Heart right ventricle (tissue), 16 donors: ENCODE measurements at regions not wholly inside any gene's neighbourhood (a gene's known extent, or its start where the extent isn't known, plus 50 kb on each side); places are given as distances from the start of the nearest gene placed in this dataset.

Experiments used
- ATAC-seq, 8 donors: fragments of 200-7000 bp; cut with Tn5 transposase; one replicate each; pipeline ENCODE4 v1.9.1; 2020; ENCODE audit warnings: mild to moderate bottlenecking in 8 of 8, moderate library complexity in 8 of 8, moderate number of reproducible peaks in 1 of 8
- DNase-seq, 2 donors: peaks; one replicate each; pipeline ENCODE4 v3.0.0-alpha.2; 2020
- H3K27ac ChIP-seq, 10 donors: fragments of 200-600 bp; sonication (generic) in 2 of 10; one replicate each; pipeline versions ENCODE4 v1.5.0 to v1.8.0; 2020 to 2022; ENCODE audit warnings: mild to moderate bottlenecking in 3 of 10
- H3K27me3 ChIP-seq, 7 donors: fragments of 200-600 bp; one replicate each; pipeline ENCODE4 v1.8.0; 2021 to 2022; ENCODE audit warnings: mild to moderate bottlenecking in 2 of 7
- H3K36me3 ChIP-seq, 9 donors: fragments of 200-600 bp; sonication (generic) in 1 of 9; one replicate each; pipeline versions ENCODE4 v1.5.0 to v1.8.0; 2020 to 2022; ENCODE audit warnings: mild to moderate bottlenecking in 2 of 9
- H3K4me1 ChIP-seq, 9 donors: fragments of 200-600 bp; sonication (generic) in 1 of 9; one replicate each; pipeline versions ENCODE4 v1.5.0 to v1.8.0; 2020 to 2022; ENCODE audit warnings: mild to moderate bottlenecking in 4 of 9
- H3K4me3 ChIP-seq, 10 donors: fragments of 200-600 bp; sonication (generic) in 2 of 10; one replicate each; pipeline versions ENCODE4 v1.5.0 to v1.8.0; 2020 to 2022; ENCODE audit warnings: mild to moderate bottlenecking in 7 of 10, moderate library complexity in 2 of 10
- H3K9me3 ChIP-seq, 11 donors: fragments of 200-600 bp in 10 of 11; sonication (generic) in 2 of 11; one replicate each; pipeline versions ENCODE4 v1.5.0 to v1.8.0; 2013 to 2022; ENCODE audit warnings: mild to moderate bottlenecking in 2 of 11, control low read depth in 1 of 11, moderate library complexity in 1 of 11
- WGBS, 2 donors: extraction: QIAGEN DNeasy Blood & Tissue Kit; methylation state at CpG; one replicate each; pipeline ENCODE4 v1.1.7; 2013; ENCODE audit warnings: inconsistent platforms in 1 of 2; 5-methylcytosine and 5-hydroxymethylcytosine counted together
- intact Hi-C, 10 donors: fragments of 100-400 bp; cut with DNase I; formaldehyde crosslinking; loops; one replicate each; pipeline versions ENCODE4 v1.11.1 to v1.14.2; 2022
- TF ChIP-seq, protein P1 (sequence below), 9 donors: fragments of 200-600 bp; sonication (generic) in 2 of 9; IDR thresholded peaks; one replicate each; pipeline versions ENCODE4 v1.5.0 to v1.8.0; 2021 to 2022; ENCODE audit warnings: antibody characterized with exemption in 9 of 9, mild to moderate bottlenecking in 5 of 9, moderate library complexity in 1 of 9
- donor health status: Arrhythmogenic right ventricular cardiomyopathy.
- donor health status: ischemic (EF 13 %, LVEDD 7.1; RV severe dilation, severe dysfunction).
- donor health status: healthy with polysubstance abuse.
- donor health status: DM: no; HTN: yes; CAD: no.
- donor health status: DM: no; HTN: no; CAD: no.
- donor health status: ischemic (EF 25% LVEDD 6.9; RV normal size, moderate dysfunction).
- donor health status: ischemic (EF 25% LVEDD 5.7; RV mildly dilated, moderate dysfunction).
- donor health status: healthy.
- donor health status: DM: yes; HTN: yes; CAD: no.
- donor health status: Ischemic cardiomyopathy.
- donor health status: ischemic (EF 35%, LVEDD 5.7; RV mildly dilated, moderate dysfunction).
- donor health status: nonischemic (EF 11% LVEDD 7.7; RV severe dilation, severe dysfunction).
- donor health status: DM: yes; HTN: yes; CAD: no.
- donor health status: PGD.
- donor health status: ischemic (EF 29% LVEDD 5.4; RV normal size, mild dysfunction).
- donor health status: nonischemic (EF 23%, LVEDD 6.1; RV moderate dilation, normal function).

DNA sequence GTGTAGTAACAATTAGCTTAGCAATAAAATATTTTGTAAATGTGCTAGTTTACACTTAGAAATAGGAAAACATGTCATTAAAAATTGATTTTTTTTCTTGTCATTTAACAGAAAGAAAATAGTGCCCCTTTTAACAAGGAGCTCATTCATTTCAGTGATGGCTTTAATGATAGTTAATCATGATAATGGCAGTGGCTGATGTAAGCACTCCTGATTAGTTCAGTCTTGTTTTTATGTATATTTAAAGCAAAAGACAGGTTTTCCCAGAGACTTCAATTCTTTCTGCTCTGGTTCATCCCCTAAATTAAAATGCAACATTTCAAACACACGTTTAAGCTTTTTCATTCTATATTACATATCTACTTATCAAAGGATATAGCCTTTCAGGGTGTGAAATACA is 1039.5 kb upstream of the PCDH7 start:
- WGBS, 2 donors = 44 to 59% methylated on average over 1 of the region's 1 CpG

DNA sequence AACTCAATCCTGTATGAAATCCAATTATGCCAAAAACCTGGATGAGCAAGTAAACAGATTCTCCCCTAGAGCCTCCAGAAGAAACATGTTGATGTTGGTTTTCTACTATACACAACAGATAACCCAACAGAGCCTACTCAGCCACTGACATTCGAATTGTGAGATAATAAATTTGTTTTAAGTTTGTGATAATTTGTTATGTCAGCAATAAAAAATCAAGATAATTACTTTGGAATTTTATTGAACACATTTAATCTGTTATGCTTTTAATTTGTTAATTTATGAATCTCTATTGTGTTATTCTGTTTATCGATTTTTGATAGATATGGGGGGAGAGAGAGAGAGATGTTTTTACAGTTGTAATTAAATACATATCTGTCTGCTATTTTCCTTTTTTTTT is 1016.1 kb upstream of the PCDH7 start:
- TF ChIP-seq, protein P1, sequence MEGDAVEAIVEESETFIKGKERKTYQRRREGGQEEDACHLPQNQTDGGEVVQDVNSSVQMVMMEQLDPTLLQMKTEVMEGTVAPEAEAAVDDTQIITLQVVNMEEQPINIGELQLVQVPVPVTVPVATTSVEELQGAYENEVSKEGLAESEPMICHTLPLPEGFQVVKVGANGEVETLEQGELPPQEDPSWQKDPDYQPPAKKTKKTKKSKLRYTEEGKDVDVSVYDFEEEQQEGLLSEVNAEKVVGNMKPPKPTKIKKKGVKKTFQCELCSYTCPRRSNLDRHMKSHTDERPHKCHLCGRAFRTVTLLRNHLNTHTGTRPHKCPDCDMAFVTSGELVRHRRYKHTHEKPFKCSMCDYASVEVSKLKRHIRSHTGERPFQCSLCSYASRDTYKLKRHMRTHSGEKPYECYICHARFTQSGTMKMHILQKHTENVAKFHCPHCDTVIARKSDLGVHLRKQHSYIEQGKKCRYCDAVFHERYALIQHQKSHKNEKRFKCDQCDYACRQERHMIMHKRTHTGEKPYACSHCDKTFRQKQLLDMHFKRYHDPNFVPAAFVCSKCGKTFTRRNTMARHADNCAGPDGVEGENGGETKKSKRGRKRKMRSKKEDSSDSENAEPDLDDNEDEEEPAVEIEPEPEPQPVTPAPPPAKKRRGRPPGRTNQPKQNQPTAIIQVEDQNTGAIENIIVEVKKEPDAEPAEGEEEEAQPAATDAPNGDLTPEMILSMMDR (IDR thresholded peaks at IDR 0.05) = no peak
- Histone ChIP-seq H3K27me3 (no peaks in the 10 kb centered on the region), H3K36me3 (no peaks in the 10 kb centered on the region), H3K4me3 (no peak overlapping the region), H3K4me1 (no peaks in the 10 kb centered on the region), H3K27ac (no peak overlapping the region), H3K9me3 (peaks cover 0 to 10% (median 3%) of the 10 kb centered on the region in 11 donors)
- intact Hi-C loops = no loop called here
- no peak for DNase-seq
- no peak for ATAC-seq
- WGBS, 2 donors = 79% methylated on average over 2 of the region's 2 CpGs

More for the DNA sequence above, 1039.5 kb upstream of the PCDH7 start:
- Histone ChIP-seq H3K9me3 (no peaks in the 10 kb centered on the region), H3K4me1 (no peaks in the 10 kb centered on the region), H3K27ac (no peak overlapping the region), H3K27me3 (no peaks in the 10 kb centered on the region), H3K36me3 (no peaks in the 10 kb centered on the region), H3K4me3 (no peak overlapping the region)
- TF ChIP-seq, protein P1 (IDR thresholded peaks at IDR 0.05) = no peak
- DNase-seq = no peak
- ATAC-seq = no peak
- intact Hi-C loops = no loop called here

DNA sequence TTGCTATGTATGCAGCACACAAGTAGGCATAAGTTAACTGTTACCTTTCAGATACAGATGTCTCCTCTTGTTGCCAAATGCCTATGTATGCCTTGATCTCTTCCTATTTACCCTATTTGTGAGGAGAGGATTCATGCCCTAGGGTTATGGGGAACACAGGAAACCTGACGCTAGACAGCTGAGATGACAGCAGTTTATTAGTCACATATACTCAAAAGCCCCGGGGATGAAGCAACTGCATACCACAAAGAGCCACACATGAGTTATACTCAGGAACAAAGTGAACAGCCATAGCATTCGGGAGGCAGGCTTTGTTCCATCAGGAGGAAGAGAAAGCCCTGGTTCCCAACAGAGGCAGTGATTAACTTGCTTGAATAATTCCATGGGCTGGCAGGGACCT is 1011.7 kb upstream of the PCDH7 start:
- intact Hi-C loops = no loop called here
- ATAC-seq (no peak), DNase-seq (no peak)
- Histone ChIP-seq H3K4me3 (no peak overlapping the region), H3K9me3 (peaks cover 0 to 10% (median 0%) of the 10 kb centered on the region in 11 donors), H3K27ac (no peak overlapping the region), H3K36me3 (no peaks in the 10 kb centered on the region), H3K27me3 (no peaks in the 10 kb centered on the region), H3K4me1 (no peaks in the 10 kb centered on the region)
- TF ChIP-seq, protein P1 (IDR thresholded peaks at IDR 0.05) = no peak
- 78 to 80% methylated on average over 3 of the region's 3 CpGs for WGBS, 2 donors

DNA sequence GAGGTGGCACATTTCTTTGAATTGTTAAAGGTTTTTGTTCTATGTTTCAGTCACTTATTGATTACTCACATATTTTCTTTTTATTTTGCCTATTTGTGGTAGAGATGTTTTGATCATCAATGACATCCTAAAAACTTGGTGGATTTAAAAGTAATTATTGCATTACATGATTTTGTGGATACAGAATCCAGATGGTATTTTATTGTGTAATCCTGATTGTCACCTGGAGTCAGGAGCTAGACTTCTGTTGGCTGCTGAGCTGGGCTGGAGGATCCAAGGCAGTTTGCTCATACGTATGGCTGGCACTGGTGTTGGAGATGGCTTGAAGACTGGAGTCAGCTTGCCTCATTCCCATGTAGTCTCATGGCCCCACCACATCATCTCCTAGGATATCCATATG is 1009.6 kb upstream of the PCDH7 start:
- TF ChIP-seq, protein P1 (IDR thresholded peaks at IDR 0.05) = no peak
- Histone ChIP-seq H3K4me1 (no peaks in the 10 kb centered on the region), H3K27ac (no peak overlapping the region), H3K27me3 (no peaks in the 10 kb centered on the region), H3K36me3 (no peaks in the 10 kb centered on the region), H3K4me3 (no peak overlapping the region), H3K9me3 (peaks cover 0 to 10% (median 0%) of the 10 kb centered on the region in 11 donors)
- ATAC-seq (no peak), DNase-seq (no peak)
- WGBS, 2 donors = 79 to 80% methylated on average over 1 of the region's 1 CpG
- intact Hi-C loops = no loop called here
